Heart left ventricle (tissue), 16 donors: ENCODE measurements at regions not wholly inside any gene's neighbourhood (a gene's known extent, or its start where the extent isn't known, plus 50 kb on each side); places are given as distances from the start of the nearest gene placed in this dataset.

Experiments used
- ATAC-seq, 4 donors: fragments of 200-7000 bp; cut with Tn5 transposase; one replicate each; pipeline ENCODE4 v1.9.1; 2020 to 2022; ENCODE audit warnings: moderate library complexity in 4 of 4, mild to moderate bottlenecking in 3 of 4, moderate number of reproducible peaks in 1 of 4
- DNase-seq, 5 donors: peaks; one replicate each; pipeline ENCODE4 v3.0.0-alpha.2; 2020
- H3K27ac ChIP-seq, 12 donors: fragments of 200-600 bp; sonication (generic) in 4 of 12; one replicate each; pipeline versions ENCODE4 v1.5.0 to v1.8.0; 2016 to 2022; ENCODE audit warnings: mild to moderate bottlenecking in 2 of 12
- H3K27me3 ChIP-seq, 9 donors: fragments of 200-600 bp; sonication (generic) in 2 of 9; one replicate each; pipeline versions ENCODE4 v1.5.1 to v1.8.0; 2016 to 2022; ENCODE audit warnings: mild to moderate bottlenecking in 3 of 9
- H3K36me3 ChIP-seq, 9 donors: fragments of 200-600 bp; sonication (generic) in 2 of 9; one replicate each; pipeline versions ENCODE4 v1.5.0 to v1.8.0; 2018 to 2022; ENCODE audit warnings: mild to moderate bottlenecking in 2 of 9
- H3K4me1 ChIP-seq, 12 donors: fragments of 200-600 bp; sonication (generic) in 4 of 12; one replicate each; pipeline versions ENCODE4 v1.5.0 to v1.8.0; 2016 to 2022; ENCODE audit warnings: mild to moderate bottlenecking in 3 of 12
- H3K4me3 ChIP-seq, 12 donors: fragments of 200-600 bp; sonication (generic) in 4 of 12; one replicate each; pipeline versions ENCODE4 v1.5.0 to v1.8.0; 2017 to 2022; ENCODE audit warnings: mild to moderate bottlenecking in 9 of 12, moderate library complexity in 4 of 12
- H3K9me3 ChIP-seq, 12 donors: fragments of 200-600 bp; sonication (generic) in 4 of 12; one replicate each; pipeline versions ENCODE4 v1.5.0 to v1.8.0; 2016 to 2022; ENCODE audit warnings: mild to moderate bottlenecking in 1 of 12
- POLR2A ChIP-seq, 2 donors: fragments of 450-650 bp; IDR thresholded peaks; one replicate each; pipeline ENCODE4 v1.6.1; 2017; ENCODE audit warnings: antibody characterized with exemption in 2 of 2, mild to moderate bottlenecking in 2 of 2, moderate library complexity in 2 of 2
- WGBS, 4 donors: extraction: QIAGEN DNeasy Blood & Tissue Kit in 2 of 4; methylation state at CpG; one replicate each; pipeline versions ENCODE4 v1.1.5 to v1.1.7; 2013 to 2018; 5-methylcytosine and 5-hydroxymethylcytosine counted together
- intact Hi-C, 10 donors: fragments of 100-400 bp; cut with DNase I; formaldehyde crosslinking; loops; one replicate each; pipeline versions ENCODE4 v1.11.1 to v1.14.2; 2022
- TF ChIP-seq, protein P1 (sequence below), 12 donors: fragments of 200-600 bp; sonication (generic) in 4 of 12; IDR thresholded peaks; one replicate each; pipeline versions ENCODE4 v1.5.0 to v1.8.0; 2018 to 2022; ENCODE audit warnings: antibody characterized with exemption in 12 of 12, mild to moderate bottlenecking in 5 of 12
- donor health status: ischemic (EF 13 %, LVEDD 7.1; RV severe dilation, severe dysfunction).
- donor health status: healthy with polysubstance abuse.
- donor health status: DM: no; HTN: yes; CAD: no.
- donor health status: DM: no; HTN: no; CAD: no.
- donor health status: ischemic (EF 25% LVEDD 6.9; RV normal size, moderate dysfunction).
- donor health status: ischemic (EF 25% LVEDD 5.7; RV mildly dilated, moderate dysfunction).
- donor health status: healthy.
- donor health status: DM: yes; HTN: yes; CAD: no.
- donor health status: ischemic (EF 35%, LVEDD 5.7; RV mildly dilated, moderate dysfunction).
- donor health status: nonischemic (EF 11% LVEDD 7.7; RV severe dilation, severe dysfunction).
- donor health status: DM: yes; HTN: yes; CAD: no.
- donor health status: PGD.
- donor health status: ischemic (EF 29% LVEDD 5.4; RV normal size, mild dysfunction).
- donor health status: nonischemic (EF 23%, LVEDD 6.1; RV moderate dilation, normal function).

DNA sequence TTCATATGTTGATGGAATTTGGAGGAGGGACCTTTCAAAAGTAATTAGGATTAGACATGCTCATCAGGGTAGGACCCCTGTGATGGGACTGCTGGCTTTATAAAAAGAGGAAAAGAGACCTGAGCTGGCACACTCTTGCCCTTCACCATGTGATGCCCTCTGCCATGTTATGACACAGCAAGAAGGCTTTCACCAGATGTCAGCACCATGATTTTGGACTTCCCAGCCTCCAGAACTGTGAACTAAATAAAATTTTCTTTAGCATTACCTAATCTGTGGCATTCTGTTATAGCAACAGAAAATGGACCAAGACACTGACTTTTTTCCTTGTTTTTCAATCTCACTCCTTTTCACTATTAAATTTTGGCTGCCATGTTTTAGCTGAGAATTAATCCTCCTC lies 105.0 kb upstream of the TMPO start:
- no peak for TF ChIP-seq POLR2A (IDR thresholded peaks at IDR 0.05)
- TF ChIP-seq, protein P1, sequence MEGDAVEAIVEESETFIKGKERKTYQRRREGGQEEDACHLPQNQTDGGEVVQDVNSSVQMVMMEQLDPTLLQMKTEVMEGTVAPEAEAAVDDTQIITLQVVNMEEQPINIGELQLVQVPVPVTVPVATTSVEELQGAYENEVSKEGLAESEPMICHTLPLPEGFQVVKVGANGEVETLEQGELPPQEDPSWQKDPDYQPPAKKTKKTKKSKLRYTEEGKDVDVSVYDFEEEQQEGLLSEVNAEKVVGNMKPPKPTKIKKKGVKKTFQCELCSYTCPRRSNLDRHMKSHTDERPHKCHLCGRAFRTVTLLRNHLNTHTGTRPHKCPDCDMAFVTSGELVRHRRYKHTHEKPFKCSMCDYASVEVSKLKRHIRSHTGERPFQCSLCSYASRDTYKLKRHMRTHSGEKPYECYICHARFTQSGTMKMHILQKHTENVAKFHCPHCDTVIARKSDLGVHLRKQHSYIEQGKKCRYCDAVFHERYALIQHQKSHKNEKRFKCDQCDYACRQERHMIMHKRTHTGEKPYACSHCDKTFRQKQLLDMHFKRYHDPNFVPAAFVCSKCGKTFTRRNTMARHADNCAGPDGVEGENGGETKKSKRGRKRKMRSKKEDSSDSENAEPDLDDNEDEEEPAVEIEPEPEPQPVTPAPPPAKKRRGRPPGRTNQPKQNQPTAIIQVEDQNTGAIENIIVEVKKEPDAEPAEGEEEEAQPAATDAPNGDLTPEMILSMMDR (IDR thresholded peaks at IDR 0.05) = no peak
- H3K4me1 ChIP-seq = peaks cover 0 to 13% (median 0%) of the 10 kb centered on the region in 12 donors
- DNase-seq (no peak), ATAC-seq (no peak)
- H3K9me3 ChIP-seq = peaks cover 0 to 4% (median 0%) of the 10 kb centered on the region in 12 donors
- no peaks in the 10 kb centered on the region for H3K27me3 ChIP-seq
- no peaks in the 10 kb centered on the region for H3K36me3 ChIP-seq
- intact Hi-C loops = no loop called here
- no peak overlapping the region for H3K4me3 ChIP-seq
- H3K27ac ChIP-seq = no peak overlapping the region

DNA sequence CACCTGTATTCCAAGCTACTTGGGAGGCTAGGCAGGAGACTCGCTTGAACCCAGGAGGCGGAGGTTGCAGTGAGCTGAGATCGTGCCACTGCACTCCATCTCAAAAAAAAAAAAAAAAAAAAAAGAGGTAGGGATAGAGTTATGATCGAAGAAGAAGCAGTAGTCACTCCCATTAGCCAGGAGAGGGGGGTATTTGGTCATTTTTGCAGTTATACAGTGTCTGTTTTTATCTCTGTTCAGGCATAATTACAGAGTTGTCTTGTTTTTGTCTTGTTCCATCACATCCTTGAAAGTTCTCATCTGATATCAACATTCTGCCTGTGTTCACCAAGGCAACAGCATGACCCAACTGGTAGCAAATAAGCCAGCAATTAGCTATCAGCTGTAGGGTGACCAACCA lies 98.5 kb upstream of the TMPO start:
- ATAC-seq = peak in 1 of 4 donors; percentile 43

DNA sequence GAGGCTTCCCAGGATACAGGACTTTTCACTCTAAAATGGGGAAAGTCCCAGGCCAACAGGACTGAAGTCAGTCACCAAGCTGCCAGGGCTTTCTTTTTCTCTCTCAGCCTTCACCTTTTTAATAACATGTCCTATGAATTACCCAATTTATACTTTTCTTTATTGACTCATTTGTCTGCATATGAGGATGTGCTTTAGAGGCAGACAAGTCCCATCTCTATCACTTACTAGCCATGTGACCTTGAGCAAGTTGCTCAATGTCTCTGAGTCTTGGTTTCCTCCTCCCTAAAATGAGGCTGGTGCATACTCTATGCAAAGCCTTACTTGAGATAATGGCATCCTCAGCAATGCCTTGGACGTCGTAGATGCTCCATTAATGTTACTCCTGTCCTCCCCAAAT lies 98.1 kb upstream of the TMPO start:
- Histone ChIP-seq H3K4me3 (no peak overlapping the region), H3K36me3 (no peaks in the 10 kb centered on the region), H3K4me1 (peaks cover 0 to 30% (median 16%) of the 10 kb centered on the region in 12 donors), H3K27ac (peak overlapping the region in 6 of 12 donors; percentile 12 to 65 (median 34)), H3K27me3 (no peaks in the 10 kb centered on the region), H3K9me3 (no peaks in the 10 kb centered on the region)
- 81 to 87% (median 86%) methylated on average over 2 of the region's 2 CpGs for WGBS, 4 donors
- DNase-seq = no peak
- no peak for TF ChIP-seq POLR2A (IDR thresholded peaks at IDR 0.05)
- TF ChIP-seq, protein P1 (IDR thresholded peaks at IDR 0.05) = no peak
- ATAC-seq = peak in 1 of 4 donors; percentile 34
- intact Hi-C loops = no loop called here

More for the DNA sequence above, 98.5 kb upstream of the TMPO start:
- Histone ChIP-seq H3K4me3 (no peak overlapping the region), H3K4me1 (peaks cover 0 to 30% (median 16%) of the 10 kb centered on the region in 12 donors), H3K27me3 (no peaks in the 10 kb centered on the region), H3K36me3 (no peaks in the 10 kb centered on the region), H3K9me3 (no peaks in the 10 kb centered on the region), H3K27ac (peak overlapping the region in 5 of 12 donors; percentile 12 to 65 (median 40))
- TF ChIP-seq, protein P1 (IDR thresholded peaks at IDR 0.05) = peak in 7 of 12 donors; percentile 10 to 44 (median 21)
- TF ChIP-seq POLR2A (IDR thresholded peaks at IDR 0.05) = no peak
- intact Hi-C loops = no loop called here
- 51 to 62% (median 57%) methylated on average over 4 of the region's 4 CpGs for whole genome bisulfite sequencing, 4 donors
- no peak for DNase-seq

DNA sequence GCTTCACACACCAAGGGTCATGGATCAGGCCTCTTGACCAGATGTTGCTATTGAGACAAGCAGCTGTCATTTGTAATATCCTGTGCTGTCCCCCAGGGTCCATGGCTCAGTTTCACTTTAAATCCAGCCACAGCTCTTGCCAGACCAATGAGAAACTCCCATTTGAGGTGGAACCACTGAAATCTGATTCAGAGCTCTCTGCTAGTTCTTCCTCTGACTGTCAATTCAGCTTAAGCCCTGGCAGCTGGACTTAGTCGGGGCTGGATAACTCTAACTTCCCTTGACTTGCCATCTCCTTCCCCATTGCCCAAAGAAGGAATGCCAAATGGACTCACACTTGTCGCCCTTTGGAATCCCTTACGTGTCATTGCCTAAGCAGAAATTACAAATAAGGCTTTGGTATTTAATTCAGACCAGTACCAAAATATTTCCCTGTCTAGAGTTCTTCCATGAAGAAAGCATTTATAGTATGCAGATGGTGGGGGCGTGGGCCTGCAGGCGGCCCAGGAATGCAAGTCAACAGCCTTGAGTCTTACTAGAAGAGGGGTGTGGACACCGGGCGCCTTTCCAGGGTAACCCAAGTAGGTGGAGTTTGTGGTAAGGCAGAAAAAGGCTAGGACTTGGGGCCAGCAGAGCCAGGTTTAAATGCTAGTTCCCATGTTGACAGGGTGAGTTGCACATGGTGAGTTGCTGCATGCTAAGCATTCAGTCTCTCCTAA lies 96.9 kb upstream of the TMPO start:
- intact Hi-C loops = no loop called here
- Histone ChIP-seq H3K36me3 (no peaks in the 10 kb centered on the region), H3K4me1 (peaks cover 0 to 30% (median 16%) of the 10 kb centered on the region in 12 donors), H3K9me3 (no peaks in the 10 kb centered on the region), H3K4me3 (no peak overlapping the region), H3K27ac (peak overlapping the region in 11 of 12 donors; percentile 10 to 65 (median 35)), H3K27me3 (no peaks in the 10 kb centered on the region)
- TF ChIP-seq, protein P1 (IDR thresholded peaks at IDR 0.05) = no peak
- TF ChIP-seq POLR2A (IDR thresholded peaks at IDR 0.05) = no peak
- 13 to 28% (median 23%) methylated on average over 7 of the region's 7 CpGs for WGBS, 4 donors
- peak; percentile 47 to 87 (median 86) for ATAC-seq
- DNase-seq = peak; percentile 77 to 90 (median 84)
